Activated CD8-positive, alpha-beta T cell treated with anti-CD3 and anti-CD28 coated beads, Interleukin-2, amount 10 ng/mL, durations not matched to agents 7 days and 5 days (primary cell): ENCODE measurements at regions not wholly inside any gene's neighbourhood (a gene's known extent, or its start where the extent isn't known, plus 50 kb on each side); places are given as distances from the start of the nearest gene placed in this dataset.

Experiments
- ATAC-seq: fragments of 150-1000 bp; cut with Tn5 transposase; one replicate; pipeline ENCODE4 v1.10.0; 2021; ENCODE audit warnings: moderate library complexity
- CTCF ChIA-PET: fragments of 350-600 bp; sonication (Branson Sonifier 250); formaldehyde crosslinking; loops from one replicate; lab custom pipeline; 2021; ENCODE audit warnings: antibody characterized with exemption; lab: Charles Lee
- POLR2A ChIA-PET: fragments of 350-600 bp; sonication (Branson Sonifier 250); formaldehyde crosslinking; loops from one replicate; lab custom pipeline; 2021; ENCODE audit warnings: antibody characterized with exemption; lab: Charles Lee
- DNase-seq: peaks from one replicate; pipeline ENCODE4 v3.0.0-alpha.2; 2020
- H3K27ac Mint-ChIP-seq: one replicate; pipeline ENCODE4 v1.8.0; 2021; ENCODE audit warnings: mild to moderate bottlenecking, mixed read lengths
- H3K27me3 Mint-ChIP-seq: one replicate; pipeline ENCODE4 v1.8.0; 2021; ENCODE audit warnings: low read depth, mixed read lengths
- H3K36me3 Mint-ChIP-seq: one replicate; pipeline ENCODE4 v1.8.0; 2021; ENCODE audit warnings: low read depth, mixed read lengths
- H3K4me1 Mint-ChIP-seq: one replicate; pipeline ENCODE4 v1.8.0; 2021; ENCODE audit warnings: low read depth, mixed read lengths
- H3K4me3 Mint-ChIP-seq: one replicate; pipeline ENCODE4 v1.8.0; 2021; ENCODE audit warnings: mild to moderate bottlenecking, mixed read lengths
- H3K9me3 Mint-ChIP-seq: one replicate; pipeline ENCODE4 v1.8.0; 2022; ENCODE audit warnings: mixed read lengths; ENCODE audit not compliant: insufficient read depth

GRCh38 chr7:136046548-136046947, 69.4 kb upstream of the MTPN start:
- Mint-ChIP-seq H3K36me3 (no peaks in the 10 kb centered on the region), H3K27me3 (no peaks in the 10 kb centered on the region), H3K4me3 (no peak overlapping the region), H3K27ac (no peak overlapping the region), H3K9me3 (no peaks in the 10 kb centered on the region), H3K4me1 (no peaks in the 10 kb centered on the region)
- DNase-seq (no peak), ATAC-seq (no peak)
- ChIA-PET CTCF (interaction anchor here (1.6 kb wide), 1 partner anchor 246 kb away, joined by 3 read pairs; no protein-coding TSS in a partner anchor), POLR2A (no interaction called here)

GRCh38 chr7:136045992-136046391, 68.8 kb upstream of the MTPN start:
- no peak for DNase-seq
- no peaks in the 10 kb centered on the region for H3K4me1 Mint-ChIP-seq
- ChIA-PET CTCF (interaction anchor here (1.6 kb wide), 1 partner anchor 245 kb away, joined by 3 read pairs; no protein-coding TSS in a partner anchor), POLR2A (no interaction called here)
- H3K9me3 Mint-ChIP-seq = no peaks in the 10 kb centered on the region
- H3K4me3 Mint-ChIP-seq = no peak overlapping the region
- H3K27ac Mint-ChIP-seq = no peak overlapping the region
- no peaks in the 10 kb centered on the region for H3K27me3 Mint-ChIP-seq
- no peak for ATAC-seq
- no peaks in the 10 kb centered on the region for H3K36me3 Mint-ChIP-seq

- no peaks in the 10 kb centered on the region for H3K4me1 Mint-ChIP-seq
- CTCF ChIA-PET = no interaction called here
- DNase-seq (no peak), ATAC-seq (no peak)
- H3K4me3 Mint-ChIP-seq = no peak overlapping the region
- POLR2A ChIA-PET = no interaction called here
- no peaks in the 10 kb centered on the region for H3K36me3 Mint-ChIP-seq
- no peaks in the 10 kb centered on the region for H3K9me3 Mint-ChIP-seq
- H3K27me3 Mint-ChIP-seq = no peaks in the 10 kb centered on the region
- no peak overlapping the region for H3K27ac Mint-ChIP-seq
Observed at GRCh38 chr7:136045181-136045580, 68.0 kb upstream of the MTPN start.

GRCh38 chr7:136039577-136040345, 62.6 kb upstream of the MTPN start:
- Mint-ChIP-seq H3K4me3 (no peak overlapping the region), H3K9me3 (no peaks in the 10 kb centered on the region), H3K36me3 (no peaks in the 10 kb centered on the region), H3K27me3 (no peaks in the 10 kb centered on the region), H3K27ac (no peak overlapping the region), H3K4me1 (no peaks in the 10 kb centered on the region)
- ChIA-PET CTCF (no interaction called here), POLR2A (no interaction called here)
- ATAC-seq = no peak
- no peak for DNase-seq

- no peak for DNase-seq
- Mint-ChIP-seq H3K9me3 (no peaks in the 10 kb centered on the region), H3K4me1 (no peaks in the 10 kb centered on the region), H3K27me3 (no peaks in the 10 kb centered on the region), H3K36me3 (no peaks in the 10 kb centered on the region), H3K4me3 (no peak overlapping the region), H3K27ac (no peak overlapping the region)
- ATAC-seq = no peak
- ChIA-PET POLR2A (no interaction called here), CTCF (no interaction called here)
Observed at GRCh38 chr7:136036336-136036735, 59.2 kb upstream of the MTPN start.

GRCh38 chr7:136034132-136034531, 57.0 kb upstream of the MTPN start:
- H3K27me3 Mint-ChIP-seq = peaks cover 3% of the 10 kb centered on the region
- H3K4me3 Mint-ChIP-seq = no peak overlapping the region
- H3K36me3 Mint-ChIP-seq = no peaks in the 10 kb centered on the region
- no peaks in the 10 kb centered on the region for H3K9me3 Mint-ChIP-seq
- DNase-seq (no peak), ATAC-seq (no peak)
- POLR2A ChIA-PET = no interaction called here
- no peaks in the 10 kb centered on the region for H3K4me1 Mint-ChIP-seq
- no peak overlapping the region for H3K27ac Mint-ChIP-seq
- CTCF ChIA-PET = interaction anchor here (0.8 kb wide), 1 partner anchor 24 kb away, joined by 3 read pairs; no protein-coding TSS in a partner anchor

DNA sequence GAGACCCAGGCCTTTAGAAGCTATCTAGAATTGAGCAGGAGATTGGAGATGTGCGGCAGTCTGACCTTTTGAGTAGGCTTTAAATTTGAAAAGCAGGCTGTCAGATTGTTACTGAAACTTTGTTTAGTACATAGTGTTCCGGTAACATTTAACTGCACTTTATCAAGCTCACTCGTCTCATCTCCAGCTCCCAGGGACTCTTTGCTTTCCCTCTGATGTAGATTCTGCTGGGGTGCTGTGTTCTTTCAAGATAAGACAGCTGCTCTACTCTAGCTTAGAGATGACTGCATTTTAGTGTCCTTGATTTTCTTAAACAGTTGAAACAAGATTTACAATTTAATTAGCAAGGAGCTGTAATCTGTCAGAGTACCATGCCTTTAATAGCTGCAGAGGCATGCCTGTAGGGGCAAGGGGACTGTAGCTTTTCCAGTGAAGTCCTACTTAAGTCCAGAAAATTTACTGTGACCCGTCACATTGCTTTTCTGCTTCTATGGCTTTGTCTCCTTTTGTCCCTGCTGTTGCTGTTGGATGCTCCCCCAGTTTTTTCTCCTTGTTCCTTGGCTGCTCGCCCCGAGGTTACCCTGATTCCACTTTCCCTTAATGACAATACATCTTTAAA, 56.4 kb upstream of the MTPN start:
- ChIA-PET POLR2A (no interaction called here), CTCF (interaction anchor here (0.8 kb wide), 1 partner anchor 24 kb away, joined by 3 read pairs; no protein-coding TSS in a partner anchor)
- Mint-ChIP-seq H3K4me1 (no peaks in the 10 kb centered on the region), H3K27me3 (peaks cover 3% of the 10 kb centered on the region), H3K9me3 (no peaks in the 10 kb centered on the region), H3K27ac (no peak overlapping the region), H3K4me3 (no peak overlapping the region), H3K36me3 (no peaks in the 10 kb centered on the region)
- ATAC-seq (no peak), DNase-seq (no peak)

GRCh38 chr7:136030867-136031318, 53.7 kb upstream of the MTPN start:
- Mint-ChIP-seq H3K4me1 (no peaks in the 10 kb centered on the region), H3K27ac (no peak overlapping the region), H3K4me3 (no peak overlapping the region), H3K36me3 (no peaks in the 10 kb centered on the region), H3K9me3 (no peaks in the 10 kb centered on the region), H3K27me3 (peaks cover 5% of the 10 kb centered on the region)
- DNase-seq (no peak), ATAC-seq (no peak)
- ChIA-PET POLR2A (no interaction called here), CTCF (no interaction called here)

DNA sequence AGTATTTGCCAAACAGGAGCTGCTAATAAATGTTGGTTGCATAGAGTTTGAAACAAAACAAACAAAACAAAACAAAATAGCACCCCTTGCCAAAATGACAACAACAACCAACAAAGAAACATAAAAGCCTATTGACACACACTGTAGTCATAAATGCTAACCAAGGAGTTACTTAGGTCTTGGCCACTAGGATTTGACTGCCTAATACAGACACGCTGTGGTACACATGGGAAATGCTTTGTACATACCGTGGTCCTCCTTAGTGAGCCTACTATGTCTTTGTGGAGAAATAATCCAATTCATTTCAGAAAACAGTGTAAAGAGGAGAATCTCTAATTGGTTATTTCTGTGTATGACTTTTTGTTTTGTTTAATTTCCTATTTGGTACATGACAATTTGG, 53.2 kb upstream of the MTPN start:
- ATAC-seq (no peak), DNase-seq (no peak)
- CTCF ChIA-PET = no interaction called here
- Mint-ChIP-seq H3K36me3 (no peaks in the 10 kb centered on the region), H3K9me3 (no peaks in the 10 kb centered on the region), H3K27me3 (peaks cover 5% of the 10 kb centered on the region), H3K4me3 (no peak overlapping the region), H3K27ac (no peak overlapping the region), H3K4me1 (no peaks in the 10 kb centered on the region)
- POLR2A ChIA-PET = no interaction called here

- ChIA-PET CTCF (no interaction called here), POLR2A (no interaction called here)
- ATAC-seq = no peak
- H3K4me3 Mint-ChIP-seq = no peak overlapping the region
- no peaks in the 10 kb centered on the region for H3K36me3 Mint-ChIP-seq
- H3K27me3 Mint-ChIP-seq = peaks cover 5% of the 10 kb centered on the region
- H3K4me1 Mint-ChIP-seq = no peaks in the 10 kb centered on the region
- H3K27ac Mint-ChIP-seq = no peak overlapping the region
- no peaks in the 10 kb centered on the region for H3K9me3 Mint-ChIP-seq
- no peak for DNase-seq
Observed at GRCh38 chr7:136027160-136027559, 50.0 kb upstream of the MTPN start.
